Urinary bladder (tissue), 3 donors: ENCODE measurements at regions not wholly inside any gene's neighbourhood (a gene's known extent, or its start where the extent isn't known, plus 50 kb on each side); places are given as distances from the start of the nearest gene placed in this dataset.

Experiments
- DNase-seq: peaks from one replicate; pipeline ENCODE4 v3.0.0-alpha.2; 2015; ENCODE audit errors: extremely low spot score
- H3K27ac ChIP-seq: one replicate; pipeline ENCODE4 v1.5.1; 2013; ENCODE audit warnings: low read depth, mild to moderate bottlenecking, moderate library complexity
- H3K36me3 ChIP-seq: one replicate; pipeline ENCODE4 v1.6.1; 2013; ENCODE audit warnings: mild to moderate bottlenecking, moderate library complexity; ENCODE audit not compliant: insufficient read depth
- H3K4me1 ChIP-seq: one replicate; pipeline ENCODE4 v1.6.1; 2013; ENCODE audit warnings: mild to moderate bottlenecking, moderate library complexity; ENCODE audit not compliant: insufficient read depth
- H3K4me3 ChIP-seq: one replicate; pipeline ENCODE4 v1.5.1; 2013; ENCODE audit warnings: low read depth, low read length
- WGBS: extraction: QIAGEN DNeasy Blood & Tissue Kit; methylation state at CpG from one replicate; pipeline ENCODE4 v1.1.7; 2013; 5-methylcytosine and 5-hydroxymethylcytosine counted together
- donor health status: healthy with polysubstance abuse.
- donor health status: healthy.

DNA sequence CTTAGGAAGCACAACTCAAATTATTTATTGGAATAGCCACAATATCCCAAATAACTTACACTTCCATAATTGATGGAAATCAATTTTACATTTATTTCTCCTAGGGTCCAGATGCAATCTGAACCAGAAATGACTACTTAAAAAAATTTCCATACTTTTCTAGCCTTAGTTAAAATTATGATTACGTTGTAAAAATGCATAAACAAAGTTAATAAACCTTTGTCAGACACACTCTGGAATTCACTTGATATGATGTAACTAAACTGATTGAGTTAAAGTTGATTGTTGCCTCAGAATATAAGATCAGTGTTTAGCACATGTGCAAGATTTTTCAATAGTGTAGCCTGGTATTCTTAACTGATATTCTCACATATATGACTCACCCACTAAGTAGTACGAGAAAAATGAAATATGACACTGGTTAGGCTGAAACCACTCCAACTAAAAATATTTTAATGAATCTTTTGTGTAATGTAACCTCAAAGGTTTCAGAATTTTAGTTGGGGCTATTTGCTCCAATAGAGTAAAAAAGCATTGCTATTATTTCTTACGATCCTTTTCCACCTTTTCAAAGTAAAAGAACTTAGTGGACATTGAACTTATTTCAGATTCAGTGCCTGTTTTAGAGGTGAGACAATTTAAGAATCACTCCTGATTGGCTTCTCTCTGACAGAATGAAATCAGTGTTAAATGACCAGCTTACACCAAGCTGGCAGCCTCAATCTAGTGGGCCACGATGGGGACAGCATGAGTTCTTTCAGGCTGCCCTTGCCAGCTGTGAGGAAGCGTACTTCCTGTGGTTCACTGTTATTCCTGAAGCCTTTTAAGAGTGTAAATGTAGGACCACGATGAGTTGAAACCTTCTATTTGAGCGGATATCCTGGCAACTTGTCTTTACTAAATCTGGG is 277.2 kb upstream of the CDH9 start:
- 51% methylated on average over 7 of the region's 7 CpGs for WGBS

DNA sequence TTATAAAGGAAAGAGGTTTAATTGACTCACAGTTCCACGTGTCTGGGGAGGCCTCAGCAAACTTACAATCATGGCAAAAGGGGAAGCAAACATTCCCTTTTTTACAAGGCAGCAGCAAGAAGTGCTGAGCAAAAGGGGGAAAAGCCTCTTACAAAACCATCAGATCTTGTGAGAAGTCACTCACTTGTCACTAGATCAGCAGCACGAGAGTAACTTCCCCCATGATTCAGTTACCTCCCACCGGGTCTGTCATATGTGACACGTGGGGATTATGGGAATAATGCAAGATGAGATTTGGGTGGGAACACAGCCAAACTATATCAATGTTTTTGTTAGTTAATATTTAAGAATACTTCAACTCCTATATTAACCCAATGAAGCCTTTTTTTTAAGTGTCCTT is 275.2 kb upstream of the CDH9 start:
- no peaks in the 10 kb centered on the region for H3K4me1 ChIP-seq
- no peak overlapping the region for H3K27ac ChIP-seq
- no peak for DNase-seq
- H3K36me3 ChIP-seq = no peaks in the 10 kb centered on the region
- H3K4me3 ChIP-seq = no peak overlapping the region
- WGBS = 53% methylated on average over 4 of the region's 4 CpGs

More for the DNA sequence above, 277.2 kb upstream of the CDH9 start:
- Histone ChIP-seq H3K4me1 (no peaks in the 10 kb centered on the region), H3K36me3 (no peaks in the 10 kb centered on the region), H3K4me3 (no peak overlapping the region), H3K27ac (no peak overlapping the region)
- no peak for DNase-seq

DNA sequence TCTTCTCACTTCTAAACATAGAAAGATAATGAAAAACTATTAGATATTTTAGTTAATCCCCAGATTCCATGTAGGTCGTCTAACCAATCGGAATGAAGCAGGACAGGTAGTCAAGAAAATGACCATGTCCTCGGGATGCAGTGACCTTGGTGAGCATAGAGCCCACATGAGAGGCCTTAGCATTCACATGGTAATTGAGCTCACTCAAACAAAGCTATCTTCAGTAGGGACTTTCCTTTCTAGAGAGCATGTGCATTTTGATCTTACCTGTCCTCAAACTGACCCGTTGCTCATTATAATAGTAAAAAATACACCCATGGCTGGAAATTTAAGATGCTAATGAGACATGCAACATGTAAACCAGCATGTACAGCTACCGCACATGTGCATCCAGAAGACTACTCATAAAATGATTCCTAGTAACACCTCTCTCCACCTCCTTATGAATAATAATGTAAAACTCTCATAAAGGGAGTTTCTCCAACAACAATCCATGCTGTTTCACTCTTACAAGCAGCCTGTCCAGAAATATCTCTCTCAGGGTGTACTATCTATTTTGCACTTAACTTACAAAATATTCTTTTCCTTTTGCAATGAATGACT is 274.0 kb upstream of the CDH9 start:
- H3K4me3 ChIP-seq = no peak overlapping the region
- DNase-seq = no peak
- 85% methylated on average over 5 of the region's 5 CpGs for WGBS
- H3K36me3 ChIP-seq = no peaks in the 10 kb centered on the region
- H3K4me1 ChIP-seq = no peaks in the 10 kb centered on the region
- H3K27ac ChIP-seq = no peak overlapping the region

DNA sequence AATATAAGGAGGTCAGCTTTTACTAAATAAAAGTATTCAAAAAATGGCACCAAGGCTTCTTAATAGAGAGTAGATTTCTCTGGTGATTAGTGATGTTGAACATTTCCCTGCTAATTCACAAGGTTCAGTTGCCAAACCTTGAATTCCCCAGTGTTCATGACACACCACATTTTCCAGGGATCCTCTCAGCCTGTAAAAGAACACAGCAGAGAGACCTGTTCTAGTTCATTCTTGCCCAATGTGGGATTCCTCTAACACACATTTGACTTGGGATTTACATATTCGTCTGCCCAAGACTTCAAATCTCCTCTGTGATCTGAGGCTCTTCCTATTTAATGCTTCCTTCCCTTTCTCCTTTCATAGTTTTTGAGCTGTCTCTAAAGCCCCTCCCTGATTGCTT is 273.2 kb upstream of the CDH9 start:
- no peaks in the 10 kb centered on the region for H3K36me3 ChIP-seq
- 28% methylated on average over 1 of the region's 1 CpG for WGBS
- H3K27ac ChIP-seq = no peak overlapping the region
- DNase-seq = no peak
- H3K4me3 ChIP-seq = no peak overlapping the region
- H3K4me1 ChIP-seq = no peaks in the 10 kb centered on the region

DNA sequence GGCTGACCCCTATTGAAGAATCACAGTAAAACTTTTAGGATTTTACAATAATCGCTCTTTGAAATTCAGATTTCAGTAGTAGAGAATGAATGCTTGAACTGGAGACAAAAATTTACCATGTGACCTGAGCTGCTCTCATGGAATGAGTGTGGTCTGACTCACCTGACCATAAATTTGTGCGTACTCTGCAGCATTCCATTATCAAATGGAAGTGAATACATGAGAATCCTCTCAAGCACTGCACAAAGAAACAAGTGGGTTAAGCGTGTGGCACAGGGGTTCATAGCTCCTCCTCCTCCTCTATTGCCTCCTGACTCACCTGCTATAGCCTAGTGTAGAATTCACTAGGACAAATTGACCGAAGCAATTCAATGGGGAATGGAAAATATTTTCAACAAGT is 269.8 kb upstream of the CDH9 start:
- no peak for DNase-seq
- H3K4me3 ChIP-seq = no peak overlapping the region
- H3K4me1 ChIP-seq = no peaks in the 10 kb centered on the region
- WGBS = 91% methylated on average over 4 of the region's 4 CpGs
- H3K36me3 ChIP-seq = no peaks in the 10 kb centered on the region
- H3K27ac ChIP-seq = no peak overlapping the region

DNA sequence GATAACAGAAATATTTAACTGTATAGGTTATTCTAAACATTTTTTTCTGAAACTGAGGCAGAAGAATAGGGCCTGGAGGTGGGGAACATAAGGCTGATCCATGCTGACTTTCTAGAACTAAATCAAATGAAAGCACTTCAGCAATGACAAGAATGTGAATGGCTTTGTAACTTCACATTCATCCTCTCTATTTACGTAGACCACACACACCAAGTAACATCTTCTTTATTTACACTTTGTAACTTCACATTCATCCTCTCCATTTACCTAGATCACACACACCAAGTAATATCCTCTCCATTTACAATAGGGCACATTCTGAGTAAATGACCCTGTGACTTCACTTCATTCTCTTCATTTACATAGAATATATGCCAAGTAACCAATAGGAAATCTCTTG is 251.8 kb upstream of the CDH9 start:
- H3K36me3 ChIP-seq = no peaks in the 10 kb centered on the region
- DNase-seq = no peak
- 79% methylated on average over 1 of the region's 1 CpG for WGBS
- no peak overlapping the region for H3K4me3 ChIP-seq
- no peaks in the 10 kb centered on the region for H3K4me1 ChIP-seq
- no peak overlapping the region for H3K27ac ChIP-seq

DNA sequence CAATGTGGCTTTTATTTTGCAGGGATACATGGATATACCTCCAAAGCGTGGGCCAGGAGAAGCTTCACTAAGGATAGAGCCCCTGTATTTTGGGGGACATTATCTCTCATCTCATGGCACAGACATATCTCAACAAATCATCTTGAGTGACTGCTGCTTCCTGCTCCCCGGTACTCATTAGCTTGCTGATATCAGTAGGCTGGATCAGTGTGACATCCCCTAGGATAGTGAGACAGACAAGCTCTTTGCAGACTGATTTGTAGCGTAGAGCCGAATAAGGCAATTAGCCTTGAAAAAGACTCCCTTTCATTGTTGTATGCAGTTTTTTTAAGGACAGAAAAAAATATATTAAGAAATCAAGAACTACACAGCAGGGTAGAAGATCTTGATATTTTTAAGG is 237.7 kb upstream of the CDH9 start:
- Histone ChIP-seq H3K36me3 (no peaks in the 10 kb centered on the region), H3K27ac (no peak overlapping the region), H3K4me1 (no peaks in the 10 kb centered on the region), H3K4me3 (no peak overlapping the region)
- 72% methylated on average over 4 of the region's 4 CpGs for WGBS
- DNase-seq = no peak

DNA sequence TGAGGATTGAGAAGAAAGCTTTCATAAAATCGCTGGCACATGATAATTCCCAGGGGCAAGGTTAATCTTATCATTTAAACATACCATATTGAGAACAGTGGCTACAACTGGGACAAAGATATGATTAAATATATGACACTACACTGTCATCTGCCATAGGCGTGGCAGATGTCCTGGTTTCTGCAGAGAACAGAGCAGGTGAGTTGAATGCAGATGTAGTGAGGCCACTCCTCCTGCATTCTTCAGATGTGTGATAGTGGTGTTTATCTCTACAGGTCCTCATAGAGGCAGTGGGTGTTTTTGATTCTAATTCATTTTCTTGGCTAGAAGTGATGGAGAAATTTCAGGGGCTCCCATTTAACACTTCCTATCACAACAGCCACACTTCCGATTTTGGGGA is 237.0 kb upstream of the CDH9 start:
- 81% methylated on average over 3 of the region's 3 CpGs for WGBS
- Histone ChIP-seq H3K4me1 (no peaks in the 10 kb centered on the region), H3K4me3 (no peak overlapping the region), H3K27ac (no peak overlapping the region), H3K36me3 (no peaks in the 10 kb centered on the region)
- DNase-seq = no peak

DNA sequence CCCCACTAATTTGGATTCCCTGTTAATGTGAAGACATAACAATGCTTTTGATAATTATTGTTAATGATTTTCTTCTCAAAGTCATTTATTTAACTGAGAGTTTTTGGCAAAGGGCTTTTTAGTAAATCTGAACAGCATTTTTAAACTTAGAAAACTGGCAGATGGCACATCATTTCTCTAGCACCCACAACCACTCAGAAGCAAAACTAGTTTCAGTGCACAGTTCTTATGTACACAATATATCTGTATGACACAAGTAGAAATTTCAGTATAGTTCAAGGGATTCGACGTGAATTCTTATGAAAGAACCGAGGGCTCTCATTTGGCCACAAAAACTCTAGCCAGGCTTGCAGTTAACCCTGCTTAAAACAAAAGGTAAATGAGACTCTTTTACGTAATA is 231.4 kb upstream of the CDH9 start:
- no peak for DNase-seq
- 92% methylated on average over 4 of the region's 4 CpGs for WGBS
- H3K4me3 ChIP-seq = no peak overlapping the region
- H3K36me3 ChIP-seq = no peaks in the 10 kb centered on the region
- H3K4me1 ChIP-seq = no peaks in the 10 kb centered on the region
- H3K27ac ChIP-seq = no peak overlapping the region

DNA sequence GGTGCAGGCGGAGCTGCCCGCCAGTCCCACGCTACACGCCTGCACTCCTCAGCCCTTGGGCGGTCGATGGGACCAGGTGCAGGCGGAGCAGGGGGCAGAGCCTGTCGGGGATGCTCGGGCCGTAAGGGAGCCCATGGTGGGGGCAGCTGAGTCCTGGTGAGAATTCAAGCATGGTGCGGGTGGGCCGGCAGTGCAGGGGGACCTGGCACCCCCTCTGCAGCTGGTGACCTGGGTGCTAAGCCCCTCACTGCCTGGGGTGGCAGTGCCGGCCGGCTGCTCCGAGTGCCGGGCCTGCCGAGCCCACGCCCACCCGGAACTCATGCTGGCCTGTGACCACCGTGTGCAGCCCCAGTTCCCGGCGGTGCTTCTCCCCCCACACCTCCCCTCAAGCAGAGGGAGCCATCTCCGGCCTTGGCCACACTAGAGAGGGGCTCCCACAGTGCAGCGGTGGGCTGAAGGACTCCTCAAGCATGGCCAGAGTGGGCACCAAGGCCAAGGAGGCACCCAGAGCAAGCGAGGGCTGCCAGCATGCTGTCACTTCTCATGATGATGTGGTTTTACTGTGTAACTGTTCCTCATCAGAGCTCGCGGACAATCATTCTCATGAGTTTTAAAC is 228.9 kb upstream of the CDH9 start:
- H3K36me3 ChIP-seq = no peaks in the 10 kb centered on the region
- no peak overlapping the region for H3K27ac ChIP-seq
- 98% methylated on average over 27 of the region's 27 CpGs for WGBS
- DNase-seq = no peak
- no peak overlapping the region for H3K4me3 ChIP-seq
- no peaks in the 10 kb centered on the region for H3K4me1 ChIP-seq

DNA sequence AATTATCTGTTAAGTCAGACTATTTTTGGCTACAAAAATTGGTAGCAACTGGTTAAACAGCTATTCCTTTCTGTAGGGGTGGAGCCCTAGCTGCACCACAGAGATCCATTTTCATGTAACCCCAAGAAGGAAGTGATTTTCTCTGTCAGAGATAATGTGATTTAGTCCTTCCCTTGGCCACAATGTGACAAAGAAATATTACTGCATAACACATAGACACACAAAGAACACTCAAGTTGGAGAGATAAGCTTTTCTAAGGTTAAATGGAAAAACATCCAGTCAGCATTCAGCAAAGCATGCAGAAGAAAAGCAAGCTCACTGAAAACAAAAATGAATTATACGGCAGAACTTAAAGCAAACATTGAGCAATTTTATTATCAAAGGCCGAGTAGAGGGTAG is 227.8 kb upstream of the CDH9 start:
- H3K36me3 ChIP-seq = no peaks in the 10 kb centered on the region
- DNase-seq = no peak
- WGBS = 18% methylated on average over 2 of the region's 2 CpGs
- H3K27ac ChIP-seq = no peak overlapping the region
- no peak overlapping the region for H3K4me3 ChIP-seq
- H3K4me1 ChIP-seq = no peaks in the 10 kb centered on the region

DNA sequence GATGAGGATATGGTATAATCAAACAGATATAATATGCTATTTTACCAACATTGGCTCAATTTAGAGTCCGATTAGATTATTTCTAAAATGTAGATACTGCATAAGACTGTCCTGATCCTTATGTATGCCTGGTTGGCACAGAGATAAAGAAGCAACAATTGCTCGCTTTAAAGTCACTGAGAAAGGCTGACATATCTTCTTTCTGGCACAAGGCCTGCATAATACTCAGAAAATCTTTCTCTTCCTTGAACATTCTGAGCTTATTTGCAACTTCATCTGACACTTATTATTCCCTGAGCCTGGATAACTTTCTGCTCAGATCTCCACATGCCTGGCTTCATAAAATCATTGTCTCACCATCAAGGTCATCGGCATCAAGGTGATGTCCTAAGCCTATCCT is 219.3 kb upstream of the CDH9 start:
- Histone ChIP-seq H3K4me3 (no peak overlapping the region), H3K4me1 (no peaks in the 10 kb centered on the region), H3K27ac (no peak overlapping the region), H3K36me3 (no peaks in the 10 kb centered on the region)
- no peak for DNase-seq
- WGBS = 52% methylated on average over 3 of the region's 3 CpGs

DNA sequence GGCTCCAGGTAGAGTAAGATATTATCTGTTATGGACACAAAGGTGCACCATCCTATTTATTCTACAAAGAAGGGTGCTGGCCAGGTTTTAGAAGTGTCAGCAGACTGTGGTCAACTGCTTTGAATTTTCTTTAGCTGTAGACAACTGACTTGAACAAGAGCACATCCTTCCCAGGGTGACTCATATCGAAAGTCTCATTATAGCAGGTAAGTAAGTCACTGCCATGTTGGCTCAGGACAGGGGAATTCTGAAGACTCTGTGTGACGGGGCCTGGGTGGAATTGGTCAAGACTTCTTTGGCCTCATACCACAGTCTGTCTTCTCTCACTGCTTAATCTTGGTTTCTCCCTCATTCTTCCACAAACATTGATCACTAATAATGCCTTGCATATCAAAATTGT is 214.5 kb upstream of the CDH9 start:
- Histone ChIP-seq H3K36me3 (no peaks in the 10 kb centered on the region), H3K4me1 (no peaks in the 10 kb centered on the region), H3K4me3 (no peak overlapping the region), H3K27ac (no peak overlapping the region)
- WGBS = 83% methylated on average over 2 of the region's 2 CpGs
- no peak for DNase-seq

DNA sequence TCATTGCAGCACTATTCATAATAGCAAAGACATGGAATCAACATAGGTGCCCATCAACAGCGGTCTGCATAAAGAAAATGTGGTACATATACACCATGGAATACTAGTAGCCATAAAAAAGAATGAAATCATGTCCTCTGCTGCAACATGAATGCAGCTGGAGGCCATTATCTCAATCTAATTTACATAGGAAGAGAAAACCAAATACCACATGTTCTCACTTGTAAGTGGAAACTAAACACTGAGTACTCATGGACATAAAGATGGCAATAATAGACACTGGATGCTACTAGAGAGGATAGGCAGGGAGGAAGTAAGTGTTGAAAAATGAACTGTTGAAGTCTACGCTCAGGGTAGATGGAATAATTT is 203.9 kb upstream of the CDH9 start:
- 84% methylated on average over 2 of the region's 2 CpGs for WGBS
- H3K4me1 ChIP-seq = no peaks in the 10 kb centered on the region
- no peaks in the 10 kb centered on the region for H3K36me3 ChIP-seq
- no peak overlapping the region for H3K27ac ChIP-seq
- H3K4me3 ChIP-seq = no peak overlapping the region
- no peak for DNase-seq
